Smooth muscle cell (in vitro differentiated cells): ENCODE measurements at regions not wholly inside any gene's neighbourhood (a gene's known extent, or its start where the extent isn't known, plus 50 kb on each side); places are given as distances from the start of the nearest gene placed in this dataset.

Source experiments
- DNase-seq: peaks from one replicate; lab custom pipeline; 2025; ENCODE audit not compliant: unreplicated experiment; lab: John Stamatoyannopoulos, UW
- H2AFZ ChIP-seq: fragments of 200-600 bp; sonication (generic); 2 replicates; pipeline ENCODE4 v1.6.0; 2016; ENCODE audit warnings: antibody characterized with exemption, low read depth, mild to moderate bottlenecking
- H3F3A ChIP-seq: fragments of 200-600 bp; sonication (generic); 2 replicates; pipeline ENCODE4 v1.6.0; 2017; ENCODE audit warnings: antibody characterized with exemption, low read depth
- H3K27ac ChIP-seq: fragments of 200-600 bp; sonication (generic); 2 replicates; pipeline ENCODE4 v1.5.1; 2016; ENCODE audit warnings: low read depth, mild to moderate bottlenecking
- H3K27me3 ChIP-seq: fragments of 200-600 bp; sonication (generic); 2 replicates; pipeline ENCODE4 v1.6.1; 2016; ENCODE audit warnings: low read depth, mild to moderate bottlenecking
- H3K36me3 ChIP-seq: fragments of 200-600 bp; sonication (generic); 2 replicates; pipeline ENCODE4 v1.5.1; 2016; ENCODE audit warnings: low read depth
- H3K4me1 ChIP-seq: fragments of 200-600 bp; sonication (generic); 2 replicates; pipeline ENCODE4 v1.5.1; 2016; ENCODE audit warnings: low read depth
- H3K4me2 ChIP-seq: fragments of 200-600 bp; sonication (generic); 2 replicates; pipeline ENCODE4 v1.6.0; 2016; ENCODE audit warnings: mild to moderate bottlenecking
- H3K4me3 ChIP-seq: fragments of 200-600 bp; sonication (generic); 2 replicates; pipeline ENCODE4 v1.5.1; 2016; ENCODE audit warnings: mild to moderate bottlenecking
- H3K79me2 ChIP-seq: fragments of 200-600 bp; sonication (generic); 2 replicates; pipeline ENCODE4 v1.6.0; 2016; ENCODE audit warnings: low read depth, mild to moderate bottlenecking
- H3K9ac ChIP-seq: fragments of 200-600 bp; sonication (generic); 2 replicates; pipeline ENCODE4 v1.6.0; 2016; ENCODE audit warnings: low read depth
- H3K9me3 ChIP-seq: fragments of 200-600 bp; sonication (generic); replicated peaks from 2 replicates; pipeline ENCODE4 v1.5.1; 2016; ENCODE audit warnings: low read depth
- H4K20me1 ChIP-seq: fragments of 200-600 bp; sonication (generic); 2 replicates; pipeline ENCODE4 v1.6.0; 2016; ENCODE audit warnings: low read depth
- WGBS: methylation state at CpG from one replicate; pipeline ENCODE4 v1.1.7; 2016; ENCODE audit warnings: low lambda C conversion rate; 5-methylcytosine and 5-hydroxymethylcytosine counted together
- TF ChIP-seq, protein P1 (sequence below): fragments of 200-600 bp; sonication (generic); IDR thresholded peaks from 2 replicates; pipeline ENCODE4 v1.5.1; 2017; ENCODE audit warnings: borderline replicate concordance, mild to moderate bottlenecking, antibody characterized with exemption; ENCODE audit not compliant: insufficient read depth, poor library complexity, severe bottlenecking

DNA sequence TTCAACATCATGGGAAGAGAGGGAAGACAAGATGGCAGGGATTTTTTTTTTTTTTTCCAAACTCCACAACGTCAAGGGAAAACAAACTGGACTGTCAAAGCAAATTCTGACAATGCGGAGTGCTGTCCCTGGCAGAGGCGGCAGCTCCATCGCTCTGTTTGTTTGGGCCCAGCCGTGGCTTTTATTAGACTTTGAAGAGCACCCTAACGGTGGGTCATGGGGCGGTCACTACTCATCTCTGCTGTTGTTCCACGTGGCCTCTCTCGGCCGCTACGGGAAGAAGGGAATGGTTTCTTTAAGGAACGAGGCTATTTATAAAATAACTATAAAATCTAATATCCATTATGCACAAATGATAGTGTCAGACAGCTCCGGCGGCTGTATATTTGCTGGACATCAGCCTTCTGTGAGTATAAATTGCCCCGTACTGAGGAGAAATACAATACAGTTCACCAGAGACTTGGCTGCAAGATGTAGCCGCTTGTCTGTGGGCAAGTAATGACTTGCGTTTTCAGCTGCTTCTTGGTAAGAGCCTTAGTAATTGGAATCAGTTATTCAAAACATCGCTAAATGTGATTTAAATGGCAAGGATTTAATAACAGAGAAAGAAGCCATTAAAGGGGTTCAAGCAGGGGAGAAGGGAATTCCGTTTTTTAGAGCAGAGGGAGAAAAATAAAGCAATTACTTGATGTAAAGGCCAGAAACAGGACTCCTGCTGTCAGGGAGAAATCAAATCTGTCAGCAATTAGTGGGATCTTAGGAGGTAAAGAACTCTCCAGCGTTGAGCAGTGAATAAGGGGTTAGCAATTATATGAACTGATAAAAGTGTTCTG lies 61.7 kb upstream of the RAB11FIP2 start:
- H3K4me3 ChIP-seq = peak overlapping the region; percentile 23
- H2AFZ ChIP-seq = no peak overlapping the region
- no peaks in the 10 kb centered on the region for H3K9me3 ChIP-seq
- WGBS = 84% methylated on average over 20 of the region's 20 CpGs
- no peak overlapping the region for H3K27ac ChIP-seq
- peaks cover 22% of the 10 kb centered on the region for H3K4me1 ChIP-seq
- no peaks in the 10 kb centered on the region for H4K20me1 ChIP-seq
- no peaks in the 10 kb centered on the region for H3K79me2 ChIP-seq
- H3K4me2 ChIP-seq = no peak overlapping the region
- no peaks in the 10 kb centered on the region for H3K36me3 ChIP-seq
- TF ChIP-seq, protein P1, sequence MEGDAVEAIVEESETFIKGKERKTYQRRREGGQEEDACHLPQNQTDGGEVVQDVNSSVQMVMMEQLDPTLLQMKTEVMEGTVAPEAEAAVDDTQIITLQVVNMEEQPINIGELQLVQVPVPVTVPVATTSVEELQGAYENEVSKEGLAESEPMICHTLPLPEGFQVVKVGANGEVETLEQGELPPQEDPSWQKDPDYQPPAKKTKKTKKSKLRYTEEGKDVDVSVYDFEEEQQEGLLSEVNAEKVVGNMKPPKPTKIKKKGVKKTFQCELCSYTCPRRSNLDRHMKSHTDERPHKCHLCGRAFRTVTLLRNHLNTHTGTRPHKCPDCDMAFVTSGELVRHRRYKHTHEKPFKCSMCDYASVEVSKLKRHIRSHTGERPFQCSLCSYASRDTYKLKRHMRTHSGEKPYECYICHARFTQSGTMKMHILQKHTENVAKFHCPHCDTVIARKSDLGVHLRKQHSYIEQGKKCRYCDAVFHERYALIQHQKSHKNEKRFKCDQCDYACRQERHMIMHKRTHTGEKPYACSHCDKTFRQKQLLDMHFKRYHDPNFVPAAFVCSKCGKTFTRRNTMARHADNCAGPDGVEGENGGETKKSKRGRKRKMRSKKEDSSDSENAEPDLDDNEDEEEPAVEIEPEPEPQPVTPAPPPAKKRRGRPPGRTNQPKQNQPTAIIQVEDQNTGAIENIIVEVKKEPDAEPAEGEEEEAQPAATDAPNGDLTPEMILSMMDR = no peak
- no peaks in the 10 kb centered on the region for H3F3A ChIP-seq
- H3K9ac ChIP-seq = no peak overlapping the region
- H3K27me3 ChIP-seq = no peaks in the 10 kb centered on the region
- no peak for DNase-seq

DNA sequence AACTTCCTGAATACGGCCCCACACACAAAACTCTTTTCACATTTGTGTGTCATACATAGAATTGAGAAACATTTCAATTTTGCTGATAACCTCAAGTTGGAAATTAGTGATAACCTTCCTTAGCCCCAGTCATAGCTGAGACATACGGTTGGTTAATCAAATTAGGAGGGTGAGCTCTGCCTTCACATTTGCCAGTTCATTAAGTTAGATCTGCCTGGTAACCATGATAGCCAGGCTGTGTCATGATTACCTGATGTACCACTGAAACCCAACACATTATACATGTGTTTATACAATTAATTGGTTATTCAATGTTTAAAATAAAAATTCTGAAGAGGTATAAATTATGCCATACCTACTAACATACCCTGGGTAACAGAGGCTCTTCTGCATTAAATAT lies 60.8 kb upstream of the RAB11FIP2 start:
- no peaks in the 10 kb centered on the region for H3K9me3 ChIP-seq
- no peak overlapping the region for H3K27ac ChIP-seq
- no peaks in the 10 kb centered on the region for H3K79me2 ChIP-seq
- H3K9ac ChIP-seq = no peak overlapping the region
- H3K4me3 ChIP-seq = no peak overlapping the region
- TF ChIP-seq, protein P1 = no peak
- no peaks in the 10 kb centered on the region for H3K36me3 ChIP-seq
- no peaks in the 10 kb centered on the region for H3F3A ChIP-seq
- H3K4me2 ChIP-seq = no peak overlapping the region
- no peak for DNase-seq
- H4K20me1 ChIP-seq = no peaks in the 10 kb centered on the region
- H2AFZ ChIP-seq = no peak overlapping the region
- H3K4me1 ChIP-seq = peaks cover 22% of the 10 kb centered on the region
- WGBS = 91% methylated on average over 2 of the region's 2 CpGs
- H3K27me3 ChIP-seq = no peaks in the 10 kb centered on the region

DNA sequence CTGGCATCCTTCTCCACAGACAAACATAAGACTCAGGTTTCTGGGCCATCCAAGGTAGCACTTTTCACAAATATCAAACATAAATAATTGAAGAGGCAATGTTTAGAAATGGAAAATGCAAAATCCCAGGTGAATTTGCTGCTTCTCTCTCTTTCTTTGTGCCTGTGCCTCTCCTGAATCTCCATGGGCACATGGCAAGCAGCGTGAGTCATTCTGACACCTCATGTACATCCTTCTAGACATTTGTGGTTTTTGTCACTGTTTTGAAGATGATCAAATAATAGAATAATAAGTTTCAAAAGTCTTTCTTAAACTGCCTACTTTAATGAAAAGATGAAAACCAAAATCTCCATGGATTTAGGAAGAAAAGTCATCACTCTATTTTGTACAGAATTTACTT lies 60.3 kb upstream of the RAB11FIP2 start:
- Histone ChIP-seq H3K4me1 (peaks cover 24% of the 10 kb centered on the region), H3K79me2 (no peaks in the 10 kb centered on the region), H3K4me2 (no peak overlapping the region), H3K9ac (no peak overlapping the region), H3K27me3 (no peaks in the 10 kb centered on the region), H3F3A (no peaks in the 10 kb centered on the region), H3K4me3 (no peak overlapping the region), H4K20me1 (no peaks in the 10 kb centered on the region), H3K36me3 (no peaks in the 10 kb centered on the region), H2AFZ (no peak overlapping the region), H3K9me3 (no peaks in the 10 kb centered on the region), H3K27ac (no peak overlapping the region)
- 97% methylated on average over 1 of the region's 1 CpG for WGBS
- no peak for DNase-seq
- TF ChIP-seq, protein P1 = no peak

DNA sequence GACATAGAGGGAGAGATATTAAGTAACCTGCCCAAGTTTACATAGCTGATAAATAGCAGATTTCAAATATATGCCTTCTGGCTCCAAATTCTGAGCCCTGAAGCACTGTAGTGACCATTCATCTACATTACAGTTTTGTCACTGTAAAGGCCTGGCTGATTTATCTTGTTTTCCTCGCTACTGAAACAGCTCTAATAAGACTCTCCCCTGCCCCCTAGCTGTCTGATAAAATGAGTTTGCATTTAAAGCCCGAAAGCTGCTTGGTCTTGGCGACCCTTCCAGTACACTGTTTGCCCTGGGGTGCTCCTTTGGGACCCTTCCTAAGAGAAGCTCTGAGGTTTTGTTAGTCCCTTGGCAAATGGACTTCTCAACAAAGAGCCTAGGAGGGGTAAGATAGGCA lies 59.7 kb upstream of the RAB11FIP2 start:
- H3K36me3 ChIP-seq = no peaks in the 10 kb centered on the region
- no peak overlapping the region for H3K9ac ChIP-seq
- H3K9me3 ChIP-seq = no peaks in the 10 kb centered on the region
- H4K20me1 ChIP-seq = no peaks in the 10 kb centered on the region
- H3K79me2 ChIP-seq = no peaks in the 10 kb centered on the region
- TF ChIP-seq, protein P1 = peak; percentile 35
- H3K27ac ChIP-seq = no peak overlapping the region
- WGBS = 34% methylated on average over 3 of the region's 3 CpGs
- no peak overlapping the region for H3K4me2 ChIP-seq
- H3K4me3 ChIP-seq = no peak overlapping the region
- H2AFZ ChIP-seq = no peak overlapping the region
- no peaks in the 10 kb centered on the region for H3F3A ChIP-seq
- DNase-seq = no peak
- no peaks in the 10 kb centered on the region for H3K27me3 ChIP-seq
- peaks cover 28% of the 10 kb centered on the region for H3K4me1 ChIP-seq
